ENCODE measurements at regions not wholly inside any gene's neighbourhood (a gene's known extent, or its start where the extent isn't known, plus 50 kb on each side); places are given as distances from the start of the nearest gene placed in this dataset.

DNA sequence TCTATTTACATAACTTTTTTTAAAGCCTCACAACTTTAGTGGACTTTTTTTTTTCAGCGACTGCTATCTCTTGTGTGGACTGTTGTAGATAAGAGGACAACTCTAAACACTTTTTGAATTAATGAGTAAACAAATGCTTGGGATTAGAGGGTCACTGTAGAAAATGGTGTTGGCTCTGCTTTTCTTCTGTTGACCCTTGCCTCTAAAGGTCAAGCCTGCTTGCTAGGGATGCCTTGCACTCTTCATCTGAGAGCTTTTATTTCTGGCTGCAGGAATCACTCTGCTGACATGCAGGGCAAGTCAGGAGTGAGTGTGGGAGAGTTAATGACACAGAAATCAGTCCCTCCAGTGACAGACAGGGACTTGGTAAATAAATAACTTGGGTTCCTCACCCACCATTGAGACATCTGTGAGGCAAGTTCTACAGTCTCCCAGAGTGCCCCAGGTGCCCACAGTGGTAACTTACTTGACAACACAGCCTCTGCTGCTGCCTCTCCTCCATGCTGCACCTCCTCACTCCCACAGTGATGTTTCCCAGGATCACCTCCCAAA is 390.1 kb downstream of the IL20RB start:
- H3K9me1 ChIP-seq (ENCODE audit: control insufficient read depth, extremely low read depth, insufficient read depth, low read length) = no peaks in the 10 kb centered on the region
- no peak overlapping the region for H3K27ac ChIP-seq (ENCODE audit: control insufficient read depth, insufficient read depth, low read length)
- H3K9ac ChIP-seq (ENCODE audit: control insufficient read depth, extremely low read depth, insufficient read depth, low read length) = no peak overlapping the region
- dilution Hi-C loops (cut with MboI; ENCODE audit: extremely low pct_ligation_motif_present, low sequenced_read_pairs) = no loop called here
- H3K27me3 ChIP-seq (ENCODE audit: control insufficient read depth, extremely low read depth, insufficient read depth, low read length) = no peaks in the 10 kb centered on the region
- no peaks in the 10 kb centered on the region for H4K20me1 ChIP-seq (ENCODE audit: control insufficient read depth, extremely low read depth, insufficient read depth, low read length)
- no peaks in the 10 kb centered on the region for H3K79me2 ChIP-seq (ENCODE audit: control insufficient read depth, insufficient read depth, low read length)
- H3K4me2 ChIP-seq (ENCODE audit: control insufficient read depth, extremely low read depth, insufficient read depth, low read depth, low read length) = no peak overlapping the region
- DNase-seq (ENCODE audit: low read depth, low spot score) (no peak), FAIRE-seq (no peak)
- H3K36me3 ChIP-seq (ENCODE audit: control insufficient read depth in 2 of 2, extremely low read depth in 1 of 2, insufficient read depth in 2 of 2, low read length in 2 of 2) = no peaks in the 10 kb centered on the region
- no peaks in the 10 kb centered on the region for H3K9me3 ChIP-seq (ENCODE audit: control insufficient read depth, low read depth, low read length)
- TF ChIP-seq, protein P1, sequence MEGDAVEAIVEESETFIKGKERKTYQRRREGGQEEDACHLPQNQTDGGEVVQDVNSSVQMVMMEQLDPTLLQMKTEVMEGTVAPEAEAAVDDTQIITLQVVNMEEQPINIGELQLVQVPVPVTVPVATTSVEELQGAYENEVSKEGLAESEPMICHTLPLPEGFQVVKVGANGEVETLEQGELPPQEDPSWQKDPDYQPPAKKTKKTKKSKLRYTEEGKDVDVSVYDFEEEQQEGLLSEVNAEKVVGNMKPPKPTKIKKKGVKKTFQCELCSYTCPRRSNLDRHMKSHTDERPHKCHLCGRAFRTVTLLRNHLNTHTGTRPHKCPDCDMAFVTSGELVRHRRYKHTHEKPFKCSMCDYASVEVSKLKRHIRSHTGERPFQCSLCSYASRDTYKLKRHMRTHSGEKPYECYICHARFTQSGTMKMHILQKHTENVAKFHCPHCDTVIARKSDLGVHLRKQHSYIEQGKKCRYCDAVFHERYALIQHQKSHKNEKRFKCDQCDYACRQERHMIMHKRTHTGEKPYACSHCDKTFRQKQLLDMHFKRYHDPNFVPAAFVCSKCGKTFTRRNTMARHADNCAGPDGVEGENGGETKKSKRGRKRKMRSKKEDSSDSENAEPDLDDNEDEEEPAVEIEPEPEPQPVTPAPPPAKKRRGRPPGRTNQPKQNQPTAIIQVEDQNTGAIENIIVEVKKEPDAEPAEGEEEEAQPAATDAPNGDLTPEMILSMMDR (optimal IDR thresholded peaks at IDR 0.05 in 1 of 3, IDR thresholded peaks at IDR 0.05 in 1 of 3, conservative IDR thresholded peaks at IDR 0.05 in 1 of 3; ENCODE audit: extremely low read depth in 1 of 3, insufficient read depth in 2 of 3, low read length in 3 of 3) = no peak
- no peak for TF ChIP-seq EZH2 (IDR thresholded peaks at IDR 0.05; ENCODE audit: low read length)
- H2AFZ ChIP-seq (ENCODE audit: control insufficient read depth, low read length) = no peak overlapping the region
- no peaks in the 10 kb centered on the region for H3K4me1 ChIP-seq (ENCODE audit: control insufficient read depth, extremely low read depth, insufficient read depth, low read length)
- H3K4me3 ChIP-seq (ENCODE audit: control insufficient read depth in 2 of 3, extremely low read depth in 1 of 3, insufficient read depth in 2 of 3, low read depth in 1 of 3, low read length in 3 of 3) = no peak overlapping the region

- H3K27me3 ChIP-seq (ENCODE audit: control insufficient read depth, extremely low read depth, insufficient read depth, low read length) = no peaks in the 10 kb centered on the region
- H3K9me1 ChIP-seq (ENCODE audit: control insufficient read depth, extremely low read depth, insufficient read depth, low read length) = no peaks in the 10 kb centered on the region
- no peaks in the 10 kb centered on the region for H3K36me3 ChIP-seq (ENCODE audit: control insufficient read depth in 2 of 2, extremely low read depth in 1 of 2, insufficient read depth in 2 of 2, low read length in 2 of 2)
- H3K27ac ChIP-seq (ENCODE audit: control insufficient read depth, insufficient read depth, low read length) = no peak overlapping the region
- no peak overlapping the region for H3K9ac ChIP-seq (ENCODE audit: control insufficient read depth, extremely low read depth, insufficient read depth, low read length)
- no peak for TF ChIP-seq EZH2 (IDR thresholded peaks at IDR 0.05; ENCODE audit: low read length)
- TF ChIP-seq, protein P1 (optimal IDR thresholded peaks at IDR 0.05 in 1 of 3, IDR thresholded peaks at IDR 0.05 in 1 of 3, conservative IDR thresholded peaks at IDR 0.05 in 1 of 3; ENCODE audit: extremely low read depth in 1 of 3, insufficient read depth in 2 of 3, low read length in 3 of 3) = no peak
- no peak overlapping the region for H3K4me3 ChIP-seq (ENCODE audit: control insufficient read depth in 2 of 3, extremely low read depth in 1 of 3, insufficient read depth in 2 of 3, low read depth in 1 of 3, low read length in 3 of 3)
- no peaks in the 10 kb centered on the region for H4K20me1 ChIP-seq (ENCODE audit: control insufficient read depth, extremely low read depth, insufficient read depth, low read length)
- FAIRE-seq (no peak), DNase-seq (ENCODE audit: low read depth, low spot score) (no peak)
- H3K79me2 ChIP-seq (ENCODE audit: control insufficient read depth, insufficient read depth, low read length) = no peaks in the 10 kb centered on the region
- no peak overlapping the region for H2AFZ ChIP-seq (ENCODE audit: control insufficient read depth, low read length)
- no peaks in the 10 kb centered on the region for H3K9me3 ChIP-seq (ENCODE audit: control insufficient read depth, low read depth, low read length)
- no peaks in the 10 kb centered on the region for H3K4me1 ChIP-seq (ENCODE audit: control insufficient read depth, extremely low read depth, insufficient read depth, low read length)
- no peak overlapping the region for H3K4me2 ChIP-seq (ENCODE audit: control insufficient read depth, extremely low read depth, insufficient read depth, low read depth, low read length)
- dilution Hi-C loops (cut with MboI; ENCODE audit: extremely low pct_ligation_motif_present, low sequenced_read_pairs) = no loop called here
Observed at GRCh38 chr3:137348936-137349335, 391.2 kb downstream of the IL20RB start.
